MM.1S (cell line): ENCODE measurements at regions not wholly inside any gene's neighbourhood (a gene's known extent, or its start where the extent isn't known, plus 50 kb on each side); places are given as distances from the start of the nearest gene placed in this dataset.
"Not testable (repeated sequence)": the region's sequence is repeated elsewhere in the genome, so short reads cannot be mapped to it uniquely, and the experiment has no call there.

ENCODE experiments used
- DNase-seq: peaks from one replicate; pipeline ENCODE4 v3.0.0-alpha.2; 2015
- H2AFZ ChIP-seq: fragments of 300-600 bp; sonication (generic); 2 replicates; pipeline ENCODE4 v1.6.0; 2016; ENCODE audit warnings: antibody characterized with exemption, low read length
- H3F3A ChIP-seq: fragments of 300-600 bp; sonication (generic); 2 replicates; pipeline ENCODE4 v1.6.1; 2016; ENCODE audit warnings: mild to moderate bottlenecking, antibody characterized with exemption, low read length, moderate library complexity, mixed read lengths; ENCODE audit not compliant: insufficient read depth
- H3K27ac ChIP-seq: fragments of 300-600 bp; sonication (generic); 2 replicates; pipeline ENCODE4 v1.5.1; 2016; ENCODE audit warnings: mild to moderate bottlenecking, low read length
- H3K27me3 ChIP-seq: fragments of 300-600 bp; sonication (generic); replicated peaks from 2 replicates; pipeline ENCODE4 v1.6.0; 2016; ENCODE audit warnings: low read length; ENCODE audit not compliant: insufficient read depth
- H3K36me3 ChIP-seq: fragments of 300-600 bp; sonication (generic); replicated peaks from 2 replicates; pipeline ENCODE4 v1.6.1; 2016; ENCODE audit warnings: mild to moderate bottlenecking, low read length, mixed read lengths; ENCODE audit not compliant: insufficient read depth
- H3K4me1 ChIP-seq: fragments of 300-600 bp; sonication (generic); 2 replicates; pipeline ENCODE4 v1.6.1; 2016; ENCODE audit warnings: low read length, mixed read lengths
- H3K4me2 ChIP-seq: fragments of 300-600 bp; sonication (generic); 2 replicates; pipeline ENCODE4 v1.6.0; 2016; ENCODE audit warnings: low read depth, low read length
- H3K4me3 ChIP-seq: fragments of 300-600 bp; sonication (generic); 2 replicates; pipeline ENCODE4 v1.5.1; 2016; ENCODE audit warnings: low read length, mixed read lengths
- H3K79me2 ChIP-seq: fragments of 300-600 bp; sonication (generic); 2 replicates; pipeline ENCODE4 v1.6.1; 2016; ENCODE audit warnings: mixed run types, low read length, mixed read lengths
- H3K9ac ChIP-seq: fragments of 300-600 bp; sonication (generic); 2 replicates; pipeline ENCODE4 v1.6.1; 2016; ENCODE audit warnings: low read length, mixed read lengths
- H3K9me2 ChIP-seq: fragments of 300-600 bp; sonication (generic); replicated peaks from 2 replicates; pipeline ENCODE4 v1.6.1; 2016; ENCODE audit warnings: mild to moderate bottlenecking, low read length, mixed read lengths; ENCODE audit not compliant: insufficient read depth
- H3K9me3 ChIP-seq: fragments of 300-600 bp; sonication (generic); replicated peaks from 2 replicates; pipeline ENCODE4 v1.6.1; 2016; ENCODE audit warnings: mild to moderate bottlenecking, low read length, mixed read lengths; ENCODE audit not compliant: insufficient read depth
- H4K20me1 ChIP-seq: fragments of 300-600 bp; sonication (generic); 2 replicates; pipeline ENCODE4 v1.6.1; 2016; ENCODE audit warnings: mild to moderate bottlenecking, low read length, moderate library complexity, mixed read lengths; ENCODE audit not compliant: insufficient read depth
- CTCF ChIP-seq: fragments of 300-600 bp; sonication (generic); IDR thresholded peaks from 2 replicates; pipeline ENCODE4 v1.5.1; 2016; ENCODE audit warnings: antibody characterized with exemption, low read length, mixed read lengths
- EZH2 ChIP-seq: fragments of 300-600 bp; sonication (generic); optimal IDR thresholded peaks from 2 replicates; pipeline ENCODE3; 2017; ENCODE audit warnings: low read depth, mild to moderate bottlenecking, antibody characterized with exemption, low read length, mixed read lengths
- EZH2phosphoT487 ChIP-seq: fragments of 300-600 bp; sonication (generic); IDR thresholded peaks from 2 replicates; pipeline ENCODE4 v1.6.1; 2018; ENCODE audit warnings: antibody characterized with exemption, low read length

DNA sequence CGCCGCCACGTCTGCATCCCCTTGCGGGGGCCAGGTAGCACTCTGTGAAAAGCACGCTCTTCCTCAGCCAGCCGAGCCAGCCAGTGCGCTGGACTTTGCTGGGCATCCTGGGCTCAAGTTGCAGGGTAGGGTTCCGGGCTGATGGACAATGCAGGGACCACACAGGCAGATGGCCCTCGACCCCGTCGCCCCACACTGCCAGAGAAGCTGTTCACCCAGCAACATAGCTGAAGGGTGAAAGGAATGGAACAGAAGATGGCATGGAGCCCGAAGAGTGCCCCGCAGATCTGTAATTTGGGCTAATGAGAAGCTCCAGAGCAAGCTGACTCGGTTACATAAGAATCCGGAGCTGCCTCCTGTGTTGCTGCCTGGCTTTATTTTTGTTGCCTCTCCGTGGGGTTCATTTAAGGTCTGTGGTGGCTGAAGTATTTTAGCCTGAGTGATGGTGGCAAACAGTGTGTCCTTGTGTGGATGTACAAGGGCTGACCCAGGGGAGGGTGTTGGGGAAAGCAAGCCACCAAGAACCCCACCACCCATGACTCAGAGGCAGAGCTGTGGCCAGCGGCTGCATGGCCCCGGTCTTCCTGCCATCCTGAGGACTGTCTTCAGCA lies 105.8 kb downstream of the SOX1 start:
- H3K4me3 ChIP-seq, result no peak overlapping the region
- no peaks in the 10 kb centered on the region for H3K4me1 ChIP-seq
- H3K4me2 ChIP-seq, result no peak overlapping the region
- no peaks in the 10 kb centered on the region for H3K79me2 ChIP-seq
- no peak overlapping the region for H3K9ac ChIP-seq
- H2AFZ ChIP-seq, result no peak overlapping the region
- no peaks in the 10 kb centered on the region for H3K9me3 ChIP-seq
- H3K36me3 ChIP-seq, result no peaks in the 10 kb centered on the region
- TF ChIP-seq EZH2phosphoT487, result no peak
- no peak for DNase-seq
- H4K20me1 ChIP-seq, result no peaks in the 10 kb centered on the region
- no peak overlapping the region for H3K27ac ChIP-seq
- H3K27me3 ChIP-seq, result peaks cover 42% of the 10 kb centered on the region
- H3F3A ChIP-seq, result no peaks in the 10 kb centered on the region
- H3K9me2 ChIP-seq, result no peaks in the 10 kb centered on the region

DNA sequence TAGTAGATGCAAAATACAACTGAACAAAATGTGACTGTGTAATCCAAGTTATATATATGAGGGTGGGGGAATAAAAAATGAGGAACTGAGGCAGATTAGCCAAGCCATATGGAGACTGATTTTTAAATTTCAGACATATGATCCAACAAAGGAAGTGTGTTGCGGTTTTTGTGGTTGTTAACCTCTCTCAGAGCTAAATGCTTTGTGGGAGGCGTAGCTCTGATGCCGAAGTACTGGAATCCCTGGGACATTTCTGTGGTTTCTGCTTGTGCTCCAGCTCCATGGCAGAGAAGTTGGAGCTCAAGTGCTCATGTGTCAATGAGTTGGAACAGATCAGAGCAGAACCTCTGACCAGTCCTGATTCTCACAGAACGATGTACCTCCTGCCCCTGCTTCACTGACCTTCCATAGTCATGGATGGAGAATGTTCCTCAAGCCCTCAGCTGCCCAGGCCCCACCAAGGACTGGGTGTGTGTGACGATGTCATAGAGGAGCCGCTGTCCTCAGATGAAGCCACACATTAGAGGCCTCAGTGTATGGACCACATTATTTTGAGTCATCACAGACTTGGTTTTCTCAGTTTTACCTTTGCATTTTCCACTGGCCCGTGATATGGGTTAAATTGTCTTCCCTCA lies 107.6 kb downstream of the SOX1 start:
- Histone ChIP-seq H3K79me2 (no peaks in the 10 kb centered on the region), H4K20me1 (no peaks in the 10 kb centered on the region), H3K27me3 (peaks cover 47% of the 10 kb centered on the region), H3K4me3 (no peak overlapping the region), H3F3A (no peaks in the 10 kb centered on the region), H3K9me2 (no peaks in the 10 kb centered on the region), H3K9me3 (no peaks in the 10 kb centered on the region), H3K27ac (no peak overlapping the region), H3K9ac (no peak overlapping the region), H2AFZ (no peak overlapping the region), H3K36me3 (no peaks in the 10 kb centered on the region), H3K4me2 (no peak overlapping the region), H3K4me1 (no peaks in the 10 kb centered on the region)
- TF ChIP-seq EZH2phosphoT487 (no peak), EZH2 (no peak), CTCF (no peak)
- DNase-seq, result peak; percentile 33

GRCh38 chr13:112175162-112176075 lies 108.5 kb downstream of the SOX1 start:
- no peaks in the 10 kb centered on the region for H3F3A ChIP-seq
- TF ChIP-seq EZH2phosphoT487 (no peak), CTCF (no peak), EZH2 (no peak)
- H3K4me3 ChIP-seq, result no peak overlapping the region
- no peak overlapping the region for H3K9ac ChIP-seq
- H3K4me1 ChIP-seq, result no peaks in the 10 kb centered on the region
- no peaks in the 10 kb centered on the region for H3K9me2 ChIP-seq
- peak; percentile 15 for DNase-seq
- H4K20me1 ChIP-seq, result no peaks in the 10 kb centered on the region
- H3K4me2 ChIP-seq, result no peak overlapping the region
- H3K79me2 ChIP-seq, result no peaks in the 10 kb centered on the region
- no peaks in the 10 kb centered on the region for H3K36me3 ChIP-seq
- H3K27me3 ChIP-seq, result peaks cover 56% of the 10 kb centered on the region
- H3K9me3 ChIP-seq, result no peaks in the 10 kb centered on the region
- no peak overlapping the region for H3K27ac ChIP-seq
- H2AFZ ChIP-seq, result no peak overlapping the region

GRCh38 chr13:112176141-112177119 lies 109.5 kb downstream of the SOX1 start:
- H3K4me2 ChIP-seq, H4K20me1 ChIP-seq, H3K4me3 ChIP-seq, H3F3A ChIP-seq, H2AFZ ChIP-seq, H3K9me3 ChIP-seq, DNase-seq, H3K27ac ChIP-seq, H3K4me1 ChIP-seq, H3K36me3 ChIP-seq, H3K9me2 ChIP-seq, H3K9ac ChIP-seq, H3K79me2 ChIP-seq: not testable (repeated sequence)
- H3K27me3 ChIP-seq, result peaks cover 62% of the 10 kb centered on the region
